ENCODE measurements at regions not wholly inside any gene's neighbourhood (a gene's known extent, or its start where the extent isn't known, plus 50 kb on each side); places are given as distances from the start of the nearest gene placed in this dataset.

DNA sequence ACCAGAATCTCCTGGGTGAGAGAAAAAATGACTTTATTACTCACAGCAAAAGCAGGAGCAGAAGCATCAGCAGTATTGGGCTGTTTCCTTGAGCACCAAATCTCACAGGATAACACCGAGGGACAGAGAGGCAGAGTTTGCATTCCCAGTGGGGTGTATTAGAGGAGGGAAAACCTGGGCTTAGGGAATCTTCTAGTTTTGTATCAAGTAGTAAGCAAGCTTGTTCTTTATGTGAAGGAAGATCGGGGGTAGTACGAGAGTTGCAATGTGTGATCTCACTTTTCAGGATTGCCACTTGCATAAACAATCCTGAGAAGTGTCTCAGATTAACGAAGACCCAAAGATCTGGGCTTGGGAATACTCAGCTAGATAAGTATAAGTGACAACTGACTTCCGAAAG is 1163.0 kb downstream of the TAF11L14 start:
- Histone ChIP-seq H4K12ac (ENCODE audit: low read depth, low read length) (no peak overlapping the region), H3K79me2 (ENCODE audit: control insufficient read depth, insufficient read depth, low read length, poor library complexity) (no peaks in the 10 kb centered on the region), H3K4me3 (ENCODE audit: low read depth, low read length) (no peak overlapping the region), H3K36me3 (ENCODE audit: control insufficient read depth in 1 of 2, insufficient read depth in 2 of 2, low read length in 2 of 2) (no peaks in the 10 kb centered on the region), H4K91ac (ENCODE audit: low read depth, low read length) (no peak overlapping the region), H3K9ac (ENCODE audit: low read length) (no peak overlapping the region), H3K9me3 (ENCODE audit: insufficient read depth, low read depth, low read length) (peaks cover 3% of the 10 kb centered on the region), H3K4me1 (ENCODE audit: control insufficient read depth in 1 of 2, insufficient read depth in 2 of 2, low read length in 2 of 2) (no peaks in the 10 kb centered on the region), H2BK120ac (ENCODE audit: insufficient read depth, low read length, poor library complexity) (no peak overlapping the region), H3K27me3 (ENCODE audit: insufficient read depth, low read length) (no peaks in the 10 kb centered on the region), H3K14ac (ENCODE audit: low read length) (no peak overlapping the region), H3K27ac (ENCODE audit: low read depth, low read length) (no peak overlapping the region), H2BK5ac (ENCODE audit: low read depth, low read length, poor library complexity) (no peak overlapping the region), H3K23ac (ENCODE audit: low read length) (no peak overlapping the region), H3K18ac (ENCODE audit: low read length) (no peak overlapping the region), H2AFZ (ENCODE audit: insufficient read depth, low read length, poor library complexity) (no peak overlapping the region), H3K4ac (ENCODE audit: low read depth, low read length) (no peak overlapping the region), H2AK5ac (ENCODE audit: low read length) (no peak overlapping the region), H3K4me2 (ENCODE audit: low read length) (no peak overlapping the region), H3K79me1 (ENCODE audit: low read length) (no peaks in the 10 kb centered on the region), H2BK12ac (ENCODE audit: low read length) (no peak overlapping the region), H4K8ac (ENCODE audit: low read depth, low read length) (no peak overlapping the region)
- no CpG with 5 or more reads among the region's 5 CpGs for WGBS (ENCODE audit: extremely low coverage, insufficient coverage, insufficient read length)
- DNase-seq, result no peak

DNA sequence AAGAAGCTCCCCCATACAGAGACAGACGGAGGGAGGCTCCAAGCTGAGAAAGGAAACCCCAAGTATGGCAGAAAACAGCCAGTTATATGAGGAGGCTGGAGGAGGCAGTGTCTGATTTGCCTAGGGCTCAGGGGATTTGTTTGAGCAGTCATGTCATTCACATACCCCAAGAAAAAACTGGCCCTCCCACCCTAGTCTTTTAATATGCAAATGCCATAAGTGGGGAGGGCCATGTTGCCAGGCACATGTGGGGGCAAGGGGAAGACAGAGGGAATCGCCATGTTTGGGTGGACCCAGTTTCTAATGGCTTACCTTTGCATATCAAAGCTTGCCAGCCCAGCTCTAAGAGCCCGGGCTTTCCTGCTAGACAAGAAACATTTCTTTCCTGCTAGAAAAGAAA is 1163.8 kb downstream of the TAF11L14 start:
- Histone ChIP-seq H3K27ac (ENCODE audit: low read depth, low read length) (no peak overlapping the region), H2BK12ac (ENCODE audit: low read length) (no peak overlapping the region), H3K18ac (ENCODE audit: low read length) (no peak overlapping the region), H3K4me3 (ENCODE audit: low read depth, low read length) (no peak overlapping the region), H2BK120ac (ENCODE audit: insufficient read depth, low read length, poor library complexity) (no peak overlapping the region), H2BK5ac (ENCODE audit: low read depth, low read length, poor library complexity) (no peak overlapping the region), H3K4me1 (ENCODE audit: control insufficient read depth in 1 of 2, insufficient read depth in 2 of 2, low read length in 2 of 2) (no peaks in the 10 kb centered on the region), H4K91ac (ENCODE audit: low read depth, low read length) (no peak overlapping the region), H4K8ac (ENCODE audit: low read depth, low read length) (no peak overlapping the region), H3K14ac (ENCODE audit: low read length) (no peak overlapping the region), H2AK5ac (ENCODE audit: low read length) (no peak overlapping the region), H3K79me2 (ENCODE audit: control insufficient read depth, insufficient read depth, low read length, poor library complexity) (no peaks in the 10 kb centered on the region), H3K23ac (ENCODE audit: low read length) (no peak overlapping the region), H3K4me2 (ENCODE audit: low read length) (no peak overlapping the region), H3K36me3 (ENCODE audit: control insufficient read depth in 1 of 2, insufficient read depth in 2 of 2, low read length in 2 of 2) (no peaks in the 10 kb centered on the region), H3K9me3 (ENCODE audit: insufficient read depth, low read depth, low read length) (no peaks in the 10 kb centered on the region), H3K27me3 (ENCODE audit: insufficient read depth, low read length) (no peaks in the 10 kb centered on the region), H3K79me1 (ENCODE audit: low read length) (no peaks in the 10 kb centered on the region), H3K4ac (ENCODE audit: low read depth, low read length) (no peak overlapping the region), H2AFZ (ENCODE audit: insufficient read depth, low read length, poor library complexity) (no peak overlapping the region), H4K12ac (ENCODE audit: low read depth, low read length) (no peak overlapping the region), H3K9ac (ENCODE audit: low read length) (no peak overlapping the region)
- no peak for DNase-seq
- no CpG with 5 or more reads among the region's 3 CpGs for WGBS (ENCODE audit: extremely low coverage, insufficient coverage, insufficient read length)

DNA sequence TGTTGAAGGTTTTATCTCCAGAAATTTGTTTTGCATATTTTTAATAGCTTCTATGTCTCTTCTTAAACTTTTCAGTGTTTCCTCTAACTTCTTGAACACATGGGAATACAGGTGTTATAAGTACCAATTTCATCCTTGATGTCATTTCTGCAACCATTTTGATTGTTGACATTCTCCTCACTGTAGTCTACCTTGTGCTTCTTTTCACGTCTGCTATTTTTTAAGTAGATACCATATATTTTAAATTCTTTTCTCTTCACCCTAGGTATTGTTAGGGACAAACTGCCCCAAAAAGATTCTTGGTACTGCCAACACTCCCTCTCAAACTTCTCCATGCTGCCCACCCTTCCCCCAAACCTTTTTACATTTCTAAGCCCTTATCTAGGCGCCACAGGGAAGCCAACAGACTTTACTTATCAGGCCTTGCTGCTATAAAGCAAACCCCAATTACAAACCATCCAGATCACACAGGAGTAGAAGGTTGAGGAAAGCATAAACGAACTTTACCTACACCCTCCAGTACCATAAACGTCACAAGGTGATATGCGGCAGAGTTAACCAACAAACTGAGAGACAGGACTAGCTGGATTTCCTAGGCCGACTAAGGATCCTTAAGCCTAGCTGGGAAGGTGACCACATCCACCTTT is 1165.3 kb downstream of the TAF11L14 start:
- WGBS (ENCODE audit: extremely low coverage, insufficient coverage, insufficient read length), result no CpG with 5 or more reads among the region's 6 CpGs
- Histone ChIP-seq H3K9me3 (ENCODE audit: insufficient read depth, low read depth, low read length) (no peaks in the 10 kb centered on the region), H3K36me3 (ENCODE audit: control insufficient read depth in 1 of 2, insufficient read depth in 2 of 2, low read length in 2 of 2) (no peaks in the 10 kb centered on the region), H2BK5ac (ENCODE audit: low read depth, low read length, poor library complexity) (no peak overlapping the region), H3K4ac (ENCODE audit: low read depth, low read length) (no peak overlapping the region), H3K23ac (ENCODE audit: low read length) (no peak overlapping the region), H2AFZ (ENCODE audit: insufficient read depth, low read length, poor library complexity) (no peak overlapping the region), H3K79me2 (ENCODE audit: control insufficient read depth, insufficient read depth, low read length, poor library complexity) (no peaks in the 10 kb centered on the region), H3K4me1 (ENCODE audit: control insufficient read depth in 1 of 2, insufficient read depth in 2 of 2, low read length in 2 of 2) (no peaks in the 10 kb centered on the region), H4K91ac (ENCODE audit: low read depth, low read length) (no peak overlapping the region), H3K27me3 (ENCODE audit: insufficient read depth, low read length) (no peaks in the 10 kb centered on the region), H3K79me1 (ENCODE audit: low read length) (no peaks in the 10 kb centered on the region), H2AK5ac (ENCODE audit: low read length) (no peak overlapping the region), H3K4me3 (ENCODE audit: low read depth, low read length) (no peak overlapping the region), H2BK120ac (ENCODE audit: insufficient read depth, low read length, poor library complexity) (no peak overlapping the region), H4K8ac (ENCODE audit: low read depth, low read length) (no peak overlapping the region), H3K27ac (ENCODE audit: low read depth, low read length) (no peak overlapping the region), H2BK12ac (ENCODE audit: low read length) (no peak overlapping the region), H4K12ac (ENCODE audit: low read depth, low read length) (no peak overlapping the region), H3K14ac (ENCODE audit: low read length) (no peak overlapping the region), H3K18ac (ENCODE audit: low read length) (no peak overlapping the region), H3K4me2 (ENCODE audit: low read length) (no peak overlapping the region), H3K9ac (ENCODE audit: low read length) (no peak overlapping the region)
- DNase-seq, result no peak

- Histone ChIP-seq H3K4ac (ENCODE audit: low read depth, low read length) (no peak overlapping the region), H2BK5ac (ENCODE audit: low read depth, low read length, poor library complexity) (no peak overlapping the region), H3K27ac (ENCODE audit: low read depth, low read length) (no peak overlapping the region), H3K9me3 (ENCODE audit: insufficient read depth, low read depth, low read length) (no peaks in the 10 kb centered on the region), H3K4me1 (ENCODE audit: control insufficient read depth in 1 of 2, insufficient read depth in 2 of 2, low read length in 2 of 2) (no peaks in the 10 kb centered on the region), H2AFZ (ENCODE audit: insufficient read depth, low read length, poor library complexity) (no peak overlapping the region), H4K8ac (ENCODE audit: low read depth, low read length) (no peak overlapping the region), H3K27me3 (ENCODE audit: insufficient read depth, low read length) (no peaks in the 10 kb centered on the region), H3K4me3 (ENCODE audit: low read depth, low read length) (no peak overlapping the region), H3K79me1 (ENCODE audit: low read length) (no peaks in the 10 kb centered on the region), H4K91ac (ENCODE audit: low read depth, low read length) (no peak overlapping the region), H2BK120ac (ENCODE audit: insufficient read depth, low read length, poor library complexity) (no peak overlapping the region), H4K12ac (ENCODE audit: low read depth, low read length) (no peak overlapping the region), H3K4me2 (ENCODE audit: low read length) (no peak overlapping the region), H2BK12ac (ENCODE audit: low read length) (no peak overlapping the region), H3K14ac (ENCODE audit: low read length) (no peak overlapping the region), H3K36me3 (ENCODE audit: control insufficient read depth in 1 of 2, insufficient read depth in 2 of 2, low read length in 2 of 2) (no peaks in the 10 kb centered on the region), H3K79me2 (ENCODE audit: control insufficient read depth, insufficient read depth, low read length, poor library complexity) (no peaks in the 10 kb centered on the region), H3K18ac (ENCODE audit: low read length) (no peak overlapping the region), H2AK5ac (ENCODE audit: low read length) (no peak overlapping the region), H3K9ac (ENCODE audit: low read length) (no peak overlapping the region), H3K23ac (ENCODE audit: low read length) (no peak overlapping the region)
- no peak for DNase-seq
- WGBS (ENCODE audit: extremely low coverage, insufficient coverage, insufficient read length), result no CpG with 5 or more reads among the region's 19 CpGs
These were observed 1166.2 kb downstream of the TAF11L14 start for GRCh38 chr5:18800293-18801025.

Measured in trophoblast cell (in vitro differentiated cells and primary cell).